Endothelial cell of umbilical vein (primary cell): ENCODE measurements at regions not wholly inside any gene's neighbourhood (a gene's known extent, or its start where the extent isn't known, plus 50 kb on each side); places are given as distances from the start of the nearest gene placed in this dataset.

Experiments used
- POLR2A ChIP-seq: IDR thresholded peaks from 2 replicates; pipeline ENCODE4 v1.6.1; 2012; ENCODE audit warnings: low read depth, mild to moderate bottlenecking, control low read depth, low read length
- TF ChIP-seq, protein P1 (sequence below), 2 donors: IDR thresholded peaks; 1 replicate in 1 of 2; 2 replicates in 1 of 2; pipeline ENCODE4 v1.5.1; 2011; ENCODE audit warnings: low read length in 2 of 2, mild to moderate bottlenecking in 2 of 2, moderate library complexity in 2 of 2, control low read depth in 1 of 2, inconsistent platforms in 1 of 2, low read depth in 1 of 2; ENCODE audit not compliant: insufficient read depth in 1 of 2; ENCODE audit errors: extremely low read depth in 1 of 2
- TF ChIP-seq, protein P2 (sequence below): IDR thresholded peaks from 2 replicates; pipeline ENCODE4 v1.6.1; 2011; ENCODE audit not compliant: insufficient read depth, insufficient read length

DNA sequence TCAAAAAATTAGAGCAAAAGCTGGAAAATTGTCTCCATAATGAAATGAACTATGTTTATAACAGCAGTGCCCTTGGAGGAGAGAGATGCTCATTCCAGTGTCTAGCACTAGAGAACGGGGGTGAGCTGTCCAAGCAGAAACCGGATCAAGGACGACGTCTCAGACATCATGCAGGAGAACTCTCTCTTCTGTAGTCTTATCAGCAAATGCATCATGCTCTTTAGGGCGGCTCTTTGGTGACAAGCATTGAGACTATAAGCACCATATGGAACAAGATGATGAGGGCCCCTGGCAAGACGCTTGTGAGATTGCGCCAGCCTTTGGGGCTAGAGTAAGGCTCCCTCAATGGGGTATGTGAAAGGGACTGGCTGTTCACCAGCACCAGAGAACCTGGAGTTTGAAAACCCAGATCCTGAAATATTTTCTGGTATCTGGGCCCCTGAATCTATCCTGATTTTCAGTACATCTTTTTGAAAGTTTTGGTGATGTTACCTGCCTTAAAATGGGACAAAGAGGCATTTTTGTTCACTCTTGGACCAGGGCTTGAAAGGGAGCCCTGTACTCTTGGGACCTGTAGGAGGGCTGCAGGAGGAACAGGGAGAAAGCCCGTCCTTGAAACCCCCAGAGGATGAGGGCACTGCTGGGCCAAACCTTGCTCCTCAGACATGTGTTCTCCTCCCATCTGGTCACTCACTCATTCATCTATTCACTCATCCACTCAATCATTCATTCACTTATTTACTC is 127.6 kb downstream of the TTLL2 start:
- TF ChIP-seq POLR2A: no peak
- TF ChIP-seq, protein P1, sequence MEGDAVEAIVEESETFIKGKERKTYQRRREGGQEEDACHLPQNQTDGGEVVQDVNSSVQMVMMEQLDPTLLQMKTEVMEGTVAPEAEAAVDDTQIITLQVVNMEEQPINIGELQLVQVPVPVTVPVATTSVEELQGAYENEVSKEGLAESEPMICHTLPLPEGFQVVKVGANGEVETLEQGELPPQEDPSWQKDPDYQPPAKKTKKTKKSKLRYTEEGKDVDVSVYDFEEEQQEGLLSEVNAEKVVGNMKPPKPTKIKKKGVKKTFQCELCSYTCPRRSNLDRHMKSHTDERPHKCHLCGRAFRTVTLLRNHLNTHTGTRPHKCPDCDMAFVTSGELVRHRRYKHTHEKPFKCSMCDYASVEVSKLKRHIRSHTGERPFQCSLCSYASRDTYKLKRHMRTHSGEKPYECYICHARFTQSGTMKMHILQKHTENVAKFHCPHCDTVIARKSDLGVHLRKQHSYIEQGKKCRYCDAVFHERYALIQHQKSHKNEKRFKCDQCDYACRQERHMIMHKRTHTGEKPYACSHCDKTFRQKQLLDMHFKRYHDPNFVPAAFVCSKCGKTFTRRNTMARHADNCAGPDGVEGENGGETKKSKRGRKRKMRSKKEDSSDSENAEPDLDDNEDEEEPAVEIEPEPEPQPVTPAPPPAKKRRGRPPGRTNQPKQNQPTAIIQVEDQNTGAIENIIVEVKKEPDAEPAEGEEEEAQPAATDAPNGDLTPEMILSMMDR (IDR thresholded peaks at IDR 0.05; ENCODE audit: extremely low read depth in 1 of 2, insufficient read depth in 1 of 2, low read depth in 1 of 2, low read length in 2 of 2): no peak
- TF ChIP-seq, protein P2, sequence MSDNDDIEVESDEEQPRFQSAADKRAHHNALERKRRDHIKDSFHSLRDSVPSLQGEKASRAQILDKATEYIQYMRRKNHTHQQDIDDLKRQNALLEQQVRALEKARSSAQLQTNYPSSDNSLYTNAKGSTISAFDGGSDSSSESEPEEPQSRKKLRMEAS: no peak
